Neural cell (in vitro differentiated cells): ENCODE measurements at regions not wholly inside any gene's neighbourhood (a gene's known extent, or its start where the extent isn't known, plus 50 kb on each side); places are given as distances from the start of the nearest gene placed in this dataset.

Experiments used
- POLR2AphosphoS5 ChIP-seq: IDR thresholded peaks from 2 replicates; pipeline ENCODE4 v1.6.1; 2012
- TF ChIP-seq, protein P1 (sequence below): fragments of 450-650 bp; IDR thresholded peaks from 2 replicates; pipeline ENCODE4 v1.5.1; 2014; ENCODE audit warnings: antibody characterized with exemption, mild to moderate bottlenecking, moderate library complexity; ENCODE audit not compliant: poor library complexity, severe bottlenecking

GRCh38 chr4:187444061-187444460 is 551.5 kb upstream of the ZFP42 start:
- TF ChIP-seq, protein P1, sequence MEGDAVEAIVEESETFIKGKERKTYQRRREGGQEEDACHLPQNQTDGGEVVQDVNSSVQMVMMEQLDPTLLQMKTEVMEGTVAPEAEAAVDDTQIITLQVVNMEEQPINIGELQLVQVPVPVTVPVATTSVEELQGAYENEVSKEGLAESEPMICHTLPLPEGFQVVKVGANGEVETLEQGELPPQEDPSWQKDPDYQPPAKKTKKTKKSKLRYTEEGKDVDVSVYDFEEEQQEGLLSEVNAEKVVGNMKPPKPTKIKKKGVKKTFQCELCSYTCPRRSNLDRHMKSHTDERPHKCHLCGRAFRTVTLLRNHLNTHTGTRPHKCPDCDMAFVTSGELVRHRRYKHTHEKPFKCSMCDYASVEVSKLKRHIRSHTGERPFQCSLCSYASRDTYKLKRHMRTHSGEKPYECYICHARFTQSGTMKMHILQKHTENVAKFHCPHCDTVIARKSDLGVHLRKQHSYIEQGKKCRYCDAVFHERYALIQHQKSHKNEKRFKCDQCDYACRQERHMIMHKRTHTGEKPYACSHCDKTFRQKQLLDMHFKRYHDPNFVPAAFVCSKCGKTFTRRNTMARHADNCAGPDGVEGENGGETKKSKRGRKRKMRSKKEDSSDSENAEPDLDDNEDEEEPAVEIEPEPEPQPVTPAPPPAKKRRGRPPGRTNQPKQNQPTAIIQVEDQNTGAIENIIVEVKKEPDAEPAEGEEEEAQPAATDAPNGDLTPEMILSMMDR = no peak
- TF ChIP-seq POLR2AphosphoS5 = no peak
